Uterus (tissue), 3 donors: ENCODE measurements at regions not wholly inside any gene's neighbourhood (a gene's known extent, or its start where the extent isn't known, plus 50 kb on each side); places are given as distances from the start of the nearest gene placed in this dataset.

Experiments used
- DNase-seq, 2 donors: peaks; one replicate each; pipeline ENCODE4 v3.0.0-alpha.2; 2019 to 2020
- H3K27ac ChIP-seq, 2 donors: fragments of 200-600 bp; sonication (generic); 1 replicate in 1 of 2; 2 replicates in 1 of 2; pipeline ENCODE4 v1.5.1; 2016 to 2018
- H3K27me3 ChIP-seq, 2 donors: fragments of 200-600 bp; sonication (generic); one replicate each; pipeline ENCODE4 v1.5.1; 2018 to 2019; ENCODE audit warnings: control low read depth in 1 of 2
- H3K36me3 ChIP-seq, 2 donors: fragments of 200-600 bp; sonication (generic); one replicate each; pipeline ENCODE4 v1.5.1; 2019; ENCODE audit warnings: control low read depth in 1 of 2
- H3K4me1 ChIP-seq, 2 donors: fragments of 200-600 bp; sonication (generic); one replicate each; pipeline ENCODE4 v1.5.1; 2018 to 2019; ENCODE audit warnings: control low read depth in 1 of 2
- H3K4me3 ChIP-seq, 2 donors: fragments of 200-600 bp; sonication (generic); 1 replicate in 1 of 2; 2 replicates in 1 of 2; pipeline ENCODE4 v1.5.1; 2018 to 2019; ENCODE audit warnings: mild to moderate bottlenecking in 1 of 2
- H3K9me3 ChIP-seq, 2 donors: fragments of 200-600 bp; sonication (generic); one replicate each; pipeline ENCODE4 v1.5.1; 2019; ENCODE audit warnings: control low read depth in 1 of 2
- CTCF ChIP-seq, 4 experiments: fragments of 200-600 bp in 2 of 4; fragments of 450-650 bp in 2 of 4; sonication (generic) in 2 of 4; IDR thresholded peaks; one replicate each; pipeline ENCODE4 v1.5.1; 2016 to 2019; ENCODE audit warnings: antibody characterized with exemption in 4 of 4, mild to moderate bottlenecking in 2 of 4, moderate library complexity in 1 of 4
- POLR2A ChIP-seq, 2 donors: fragments of 450-650 bp; IDR thresholded peaks; one replicate each; pipeline ENCODE4 v1.6.1; 2016; ENCODE audit warnings: antibody characterized with exemption in 2 of 2, mild to moderate bottlenecking in 1 of 2, moderate library complexity in 1 of 2
- intact Hi-C: fragments of 100-400 bp; cut with DNase I; formaldehyde crosslinking; loops from one replicate; pipeline ENCODE4 v1.15.1; 2023; ENCODE audit warnings: low total_unique reads
- donor health status: DM: yes; HTN: yes; CAD: no.

GRCh38 chr1:194174528-194174927 lies 988.1 kb upstream of the B3GALT2 start:
- no peaks in the 10 kb centered on the region for H3K4me1 ChIP-seq
- no peak overlapping the region for H3K4me3 ChIP-seq
- intact Hi-C loops = no loop called here
- no peak for TF ChIP-seq POLR2A (IDR thresholded peaks at IDR 0.05)
- no peak for TF ChIP-seq CTCF (IDR thresholded peaks at IDR 0.05)
- no peaks in the 10 kb centered on the region for H3K36me3 ChIP-seq
- no peak for DNase-seq
- no peaks in the 10 kb centered on the region for H3K9me3 ChIP-seq
- H3K27me3 ChIP-seq = no peaks in the 10 kb centered on the region
- H3K27ac ChIP-seq = no peak overlapping the region

DNA sequence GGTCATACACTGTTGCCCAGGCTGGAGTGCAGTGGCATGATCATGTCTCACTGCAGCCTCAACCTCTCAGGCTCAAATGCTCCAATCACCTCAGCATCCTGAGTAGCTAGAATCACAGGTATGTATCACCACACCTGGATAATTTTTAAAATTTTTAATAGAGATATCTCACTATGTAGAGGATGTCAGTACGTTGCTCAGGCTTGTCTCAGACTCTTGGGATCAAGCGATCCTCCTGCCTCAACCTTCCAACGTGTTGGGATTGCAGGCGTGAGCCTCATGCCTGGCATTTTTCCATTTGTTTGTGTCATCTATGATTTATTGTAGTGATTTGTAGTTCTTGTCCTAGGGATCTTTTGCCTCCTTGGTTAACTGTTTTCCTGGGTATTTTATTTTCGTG lies 985.2 kb upstream of the B3GALT2 start:
- H3K27ac ChIP-seq = no peak overlapping the region
- intact Hi-C loops = no loop called here
- H3K4me1 ChIP-seq = no peaks in the 10 kb centered on the region
- H3K36me3 ChIP-seq = no peaks in the 10 kb centered on the region
- H3K4me3 ChIP-seq = no peak overlapping the region
- no peak for DNase-seq
- no peaks in the 10 kb centered on the region for H3K9me3 ChIP-seq
- no peak for TF ChIP-seq CTCF (IDR thresholded peaks at IDR 0.05)
- TF ChIP-seq POLR2A (IDR thresholded peaks at IDR 0.05) = no peak
- no peaks in the 10 kb centered on the region for H3K27me3 ChIP-seq

GRCh38 chr1:194167956-194168640 lies 981.7 kb upstream of the B3GALT2 start:
- TF ChIP-seq CTCF (IDR thresholded peaks at IDR 0.05) = no peak
- TF ChIP-seq POLR2A (IDR thresholded peaks at IDR 0.05) = no peak
- Histone ChIP-seq H3K4me3 (no peak overlapping the region), H3K4me1 (no peaks in the 10 kb centered on the region), H3K36me3 (no peaks in the 10 kb centered on the region), H3K27ac (no peak overlapping the region), H3K9me3 (no peaks in the 10 kb centered on the region), H3K27me3 (no peaks in the 10 kb centered on the region)
- intact Hi-C loops = no loop called here
- no peak for DNase-seq

- intact Hi-C loops = no loop called here
- no peak overlapping the region for H3K4me3 ChIP-seq
- no peaks in the 10 kb centered on the region for H3K36me3 ChIP-seq
- no peak overlapping the region for H3K27ac ChIP-seq
- H3K4me1 ChIP-seq = no peaks in the 10 kb centered on the region
- no peak for TF ChIP-seq CTCF (IDR thresholded peaks at IDR 0.05)
- no peak for TF ChIP-seq POLR2A (IDR thresholded peaks at IDR 0.05)
- DNase-seq = no peak
- no peaks in the 10 kb centered on the region for H3K27me3 ChIP-seq
- no peaks in the 10 kb centered on the region for H3K9me3 ChIP-seq
Measured at GRCh38 chr1:194164755-194165154, 978.3 kb upstream of the B3GALT2 start.

DNA sequence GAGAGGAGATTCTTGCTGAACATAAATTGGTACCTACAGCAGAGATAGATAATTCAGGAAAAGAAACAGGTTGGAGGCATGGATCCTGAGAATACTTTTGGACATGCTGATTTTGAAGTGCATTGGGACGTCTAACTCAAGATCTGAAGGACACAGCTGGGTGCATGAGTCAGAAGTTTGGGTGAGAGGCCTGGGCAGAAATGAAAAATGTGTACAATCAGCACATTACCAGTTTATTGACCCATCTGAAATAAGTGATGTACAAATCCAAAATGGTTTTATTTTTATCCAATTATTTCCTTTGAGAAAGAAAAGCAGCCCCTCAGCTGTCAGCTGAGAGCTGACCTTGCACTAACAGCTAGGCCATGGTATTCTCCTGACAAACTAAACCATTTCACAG lies 975.2 kb upstream of the B3GALT2 start:
- no peaks in the 10 kb centered on the region for H3K36me3 ChIP-seq
- H3K4me1 ChIP-seq = no peaks in the 10 kb centered on the region
- no peaks in the 10 kb centered on the region for H3K27me3 ChIP-seq
- intact Hi-C loops = no loop called here
- TF ChIP-seq POLR2A (IDR thresholded peaks at IDR 0.05) = no peak
- no peak for TF ChIP-seq CTCF (IDR thresholded peaks at IDR 0.05)
- no peak overlapping the region for H3K27ac ChIP-seq
- H3K9me3 ChIP-seq = no peaks in the 10 kb centered on the region
- no peak for DNase-seq
- no peak overlapping the region for H3K4me3 ChIP-seq
